ENCODE measurements at regions not wholly inside any gene's neighbourhood (a gene's known extent, or its start where the extent isn't known, plus 50 kb on each side); places are given as distances from the start of the nearest gene placed in this dataset.
"Not testable (repeated sequence)": the region's sequence is repeated elsewhere in the genome, so short reads cannot be mapped to it uniquely, and the experiment has no call there.

- Histone ChIP-seq H3K27ac (no peak overlapping the region), H3K36me3 (no peaks in the 10 kb centered on the region), H3K4me3 (no peak overlapping the region), H3K27me3 (no peaks in the 10 kb centered on the region), H3K9me3 (no peaks in the 10 kb centered on the region), H3K4me1 (no peaks in the 10 kb centered on the region)
- TF ChIP-seq EP300 (IDR thresholded peaks at IDR 0.05) (no peak), CTCF (IDR thresholded peaks at IDR 0.05) (no peak), POLR2AphosphoS5 (IDR thresholded peaks at IDR 0.05) (no peak), POLR2A (IDR thresholded peaks at IDR 0.05) (no peak)
- DNase-seq (ENCODE audit: low spot score in 2 of 2), result no peak
These were observed 818.0 kb downstream of the LTN1 start for GRCh38 chr21:28174701-28175100.

- no peak for DNase-seq (ENCODE audit: low spot score in 2 of 2)
- H3K9me3 ChIP-seq, result no peaks in the 10 kb centered on the region
- WGBS, result 100% methylated on average over 2 of the region's 2 CpGs
These were observed 818.7 kb downstream of the LTN1 start for GRCh38 chr21:28174006-28174405.

GRCh38 chr21:28172376-28172775, 820.3 kb downstream of the LTN1 start:
- H3K27ac ChIP-seq, result no peak overlapping the region
- H3K4me3 ChIP-seq, result no peak overlapping the region
- no peak for TF ChIP-seq POLR2A (IDR thresholded peaks at IDR 0.05)
- no peak for TF ChIP-seq POLR2AphosphoS5 (IDR thresholded peaks at IDR 0.05)
- TF ChIP-seq CTCF (IDR thresholded peaks at IDR 0.05), result no peak
- no peak for TF ChIP-seq EP300 (IDR thresholded peaks at IDR 0.05)
- 96% methylated on average over 2 of the region's 2 CpGs for WGBS
- H3K4me1 ChIP-seq, result no peaks in the 10 kb centered on the region
- no peaks in the 10 kb centered on the region for H3K36me3 ChIP-seq
- H3K9me3 ChIP-seq, result no peaks in the 10 kb centered on the region
- no peak for DNase-seq (ENCODE audit: low spot score in 2 of 2)
- H3K27me3 ChIP-seq, result no peaks in the 10 kb centered on the region

More at GRCh38 chr21:28174006-28174405, 818.7 kb downstream of the LTN1 start:
- no peaks in the 10 kb centered on the region for H3K4me1 ChIP-seq
- H3K27me3 ChIP-seq, result no peaks in the 10 kb centered on the region
- no peak overlapping the region for H3K4me3 ChIP-seq
- no peaks in the 10 kb centered on the region for H3K36me3 ChIP-seq
- no peak for TF ChIP-seq POLR2A (IDR thresholded peaks at IDR 0.05)
- TF ChIP-seq EP300 (IDR thresholded peaks at IDR 0.05), result no peak
- no peak for TF ChIP-seq POLR2AphosphoS5 (IDR thresholded peaks at IDR 0.05)
- H3K27ac ChIP-seq, result no peak overlapping the region

- Histone ChIP-seq H3K27me3 (no peaks in the 10 kb centered on the region), H3K9me3 (no peaks in the 10 kb centered on the region), H3K4me3 (no peak overlapping the region), H3K27ac (no peak overlapping the region), H3K36me3 (no peaks in the 10 kb centered on the region), H3K4me1 (no peaks in the 10 kb centered on the region)
- DNase-seq (ENCODE audit: low spot score in 2 of 2), result no peak
- TF ChIP-seq POLR2A (IDR thresholded peaks at IDR 0.05) (no peak), CTCF (IDR thresholded peaks at IDR 0.05) (no peak), EP300 (IDR thresholded peaks at IDR 0.05) (no peak), POLR2AphosphoS5 (IDR thresholded peaks at IDR 0.05) (no peak)
These were observed 825.3 kb downstream of the LTN1 start for GRCh38 chr21:28167366-28167765.

- DNase-seq (ENCODE audit: low spot score in 2 of 2); H3K4me3 ChIP-seq; H3K27ac ChIP-seq; H3K4me1 ChIP-seq; H3K9me3 ChIP-seq; H3K27me3 ChIP-seq; H3K36me3 ChIP-seq: not testable (repeated sequence)
- 84% methylated on average over 9 of the region's 9 CpGs for WGBS
These were observed 828.2 kb downstream of the LTN1 start for GRCh38 chr21:28164519-28164918.

GRCh38 chr21:28162052-28162451, 830.6 kb downstream of the LTN1 start:
- H3K27ac ChIP-seq; H3K4me3 ChIP-seq; H3K4me1 ChIP-seq; H3K36me3 ChIP-seq; H3K27me3 ChIP-seq; DNase-seq (ENCODE audit: low spot score in 2 of 2); H3K9me3 ChIP-seq: not testable (repeated sequence)
- WGBS, result 96% methylated on average over 15 of the region's 15 CpGs

GRCh38 chr21:28160378-28160777, 832.3 kb downstream of the LTN1 start:
- DNase-seq (ENCODE audit: low spot score in 2 of 2), result peak in 1 of 2 donors; percentile 64
- Histone ChIP-seq H3K4me1 (no peaks in the 10 kb centered on the region), H3K36me3 (no peaks in the 10 kb centered on the region), H3K27me3 (no peaks in the 10 kb centered on the region), H3K9me3 (no peaks in the 10 kb centered on the region), H3K4me3 (no peak overlapping the region), H3K27ac (no peak overlapping the region)
- WGBS, result 62% methylated on average over 3 of the region's 3 CpGs
- TF ChIP-seq POLR2AphosphoS5 (IDR thresholded peaks at IDR 0.05), result no peak

Data from suprapubic skin (tissue), 4 donors.